Neural cell (in vitro differentiated cells): ENCODE measurements at regions not wholly inside any gene's neighbourhood (a gene's known extent, or its start where the extent isn't known, plus 50 kb on each side); places are given as distances from the start of the nearest gene placed in this dataset.

Source experiments
- CTCF ChIP-seq: fragments of 450-650 bp; IDR thresholded peaks from 2 replicates; pipeline ENCODE4 v1.5.1; 2014; ENCODE audit warnings: antibody characterized with exemption, mild to moderate bottlenecking, moderate library complexity; ENCODE audit not compliant: poor library complexity, severe bottlenecking
- RAD21 ChIP-seq: fragments of 450-650 bp; conservative IDR thresholded peaks from 2 replicates; pipeline ENCODE4 v1.6.1; 2014; ENCODE audit warnings: antibody characterized with exemption, mild to moderate bottlenecking, moderate library complexity
- TAF1 ChIP-seq: IDR thresholded peaks from 2 replicates; pipeline ENCODE4 v1.6.1; 2012; ENCODE audit warnings: low read depth

GRCh38 chr16:49055824-49056545 is 225.7 kb downstream of the CBLN1 start:
- TF ChIP-seq TAF1 (no peak), CTCF (no peak), RAD21 (no peak)
